ENCODE measurements at regions not wholly inside any gene's neighbourhood (a gene's known extent, or its start where the extent isn't known, plus 50 kb on each side); places are given as distances from the start of the nearest gene placed in this dataset.

DNA sequence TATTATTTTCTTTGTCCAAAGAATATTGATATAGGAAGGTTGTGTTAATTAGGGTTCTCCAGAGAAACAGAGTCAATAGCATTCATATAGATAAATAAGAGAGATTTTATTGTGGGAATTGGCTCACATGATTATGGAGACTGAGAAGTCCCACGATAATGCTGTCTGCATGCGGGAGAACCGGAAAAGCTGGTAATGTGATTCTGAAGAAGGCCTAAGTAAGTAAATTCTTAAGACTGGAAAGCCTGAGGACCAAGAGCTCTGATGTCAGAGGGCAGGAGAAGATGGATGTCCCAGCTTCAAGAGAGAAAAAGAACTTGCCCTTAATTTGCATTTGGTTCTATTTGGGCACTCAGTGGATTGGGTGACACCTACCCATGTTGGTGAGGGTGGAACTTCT is 307.4 kb upstream of the C9orf72 start:
- Histone ChIP-seq H3K27ac (no peak overlapping the region), H3K9me3 (no peaks in the 10 kb centered on the region), H3K36me3 (no peaks in the 10 kb centered on the region), H3K4me3 (no peak overlapping the region), H3K4me1 (no peaks in the 10 kb centered on the region), H3K27me3 (no peaks in the 10 kb centered on the region)
- DNase-seq = no peak
- intact Hi-C loops (cut with DNase I) = no loop called here
- TF ChIP-seq, protein P1, sequence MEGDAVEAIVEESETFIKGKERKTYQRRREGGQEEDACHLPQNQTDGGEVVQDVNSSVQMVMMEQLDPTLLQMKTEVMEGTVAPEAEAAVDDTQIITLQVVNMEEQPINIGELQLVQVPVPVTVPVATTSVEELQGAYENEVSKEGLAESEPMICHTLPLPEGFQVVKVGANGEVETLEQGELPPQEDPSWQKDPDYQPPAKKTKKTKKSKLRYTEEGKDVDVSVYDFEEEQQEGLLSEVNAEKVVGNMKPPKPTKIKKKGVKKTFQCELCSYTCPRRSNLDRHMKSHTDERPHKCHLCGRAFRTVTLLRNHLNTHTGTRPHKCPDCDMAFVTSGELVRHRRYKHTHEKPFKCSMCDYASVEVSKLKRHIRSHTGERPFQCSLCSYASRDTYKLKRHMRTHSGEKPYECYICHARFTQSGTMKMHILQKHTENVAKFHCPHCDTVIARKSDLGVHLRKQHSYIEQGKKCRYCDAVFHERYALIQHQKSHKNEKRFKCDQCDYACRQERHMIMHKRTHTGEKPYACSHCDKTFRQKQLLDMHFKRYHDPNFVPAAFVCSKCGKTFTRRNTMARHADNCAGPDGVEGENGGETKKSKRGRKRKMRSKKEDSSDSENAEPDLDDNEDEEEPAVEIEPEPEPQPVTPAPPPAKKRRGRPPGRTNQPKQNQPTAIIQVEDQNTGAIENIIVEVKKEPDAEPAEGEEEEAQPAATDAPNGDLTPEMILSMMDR (IDR thresholded peaks at IDR 0.05) = no peak
- peak; percentile 27 for ATAC-seq

DNA sequence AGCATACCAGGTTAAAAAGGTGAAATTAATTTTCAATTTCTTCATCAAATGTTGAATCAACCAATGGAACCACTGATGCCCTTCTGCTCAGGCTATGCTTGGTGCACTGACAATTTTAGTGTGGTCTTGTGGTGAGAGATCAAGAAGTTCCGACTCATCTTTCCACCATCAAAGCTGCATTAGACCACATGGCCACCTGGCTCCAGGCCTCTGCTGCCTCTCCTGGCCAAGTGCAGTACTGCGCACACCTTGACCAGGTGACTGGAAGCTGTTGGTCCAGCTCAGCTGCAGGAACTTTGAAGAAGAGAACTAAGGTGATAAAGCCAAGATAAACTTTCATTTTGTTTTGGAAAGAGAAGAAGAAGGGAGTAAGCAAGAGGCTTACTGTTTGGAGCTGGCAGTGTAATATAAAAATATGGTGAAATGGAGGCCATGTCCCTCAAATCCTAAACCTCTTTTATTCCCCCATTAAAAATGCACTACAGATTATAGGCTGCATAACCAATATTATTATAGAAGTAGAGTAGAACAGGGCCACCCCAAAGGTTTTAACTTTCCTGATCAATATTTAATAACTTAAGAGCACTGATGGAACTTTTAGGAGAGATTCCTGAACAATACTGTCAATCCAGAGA is 315.5 kb upstream of the C9orf72 start:
- intact Hi-C loops (cut with DNase I) = no loop called here
- no peak overlapping the region for H3K4me3 ChIP-seq
- DNase-seq (peak; percentile 67), ATAC-seq (peak; percentile 82)
- no peaks in the 10 kb centered on the region for H3K9me3 ChIP-seq
- no peaks in the 10 kb centered on the region for H3K4me1 ChIP-seq
- H3K36me3 ChIP-seq = no peaks in the 10 kb centered on the region
- no peak overlapping the region for H3K27ac ChIP-seq
- no peaks in the 10 kb centered on the region for H3K27me3 ChIP-seq
- TF ChIP-seq, protein P1 (IDR thresholded peaks at IDR 0.05) = peak; percentile 62

DNA sequence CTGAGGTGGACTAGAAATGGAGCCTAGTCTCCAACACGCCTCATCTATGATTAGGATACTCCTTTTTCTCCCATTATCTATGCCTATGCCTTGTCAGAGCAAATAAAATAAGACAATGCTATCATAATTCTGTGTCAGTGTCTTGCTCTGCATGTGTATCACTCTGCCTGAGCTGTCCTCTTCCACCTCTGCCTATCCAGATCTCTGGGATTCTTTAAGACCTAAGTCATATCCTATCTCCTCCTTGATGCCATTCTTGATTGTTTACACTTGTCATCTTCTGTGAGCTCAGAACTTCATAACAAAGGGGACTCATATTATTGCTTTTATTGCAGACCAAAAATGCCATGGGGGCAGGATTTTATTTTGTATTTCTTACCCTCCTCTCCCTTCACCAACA is 351.2 kb upstream of the C9orf72 start:
- TF ChIP-seq, protein P1 (IDR thresholded peaks at IDR 0.05) = no peak

DNA sequence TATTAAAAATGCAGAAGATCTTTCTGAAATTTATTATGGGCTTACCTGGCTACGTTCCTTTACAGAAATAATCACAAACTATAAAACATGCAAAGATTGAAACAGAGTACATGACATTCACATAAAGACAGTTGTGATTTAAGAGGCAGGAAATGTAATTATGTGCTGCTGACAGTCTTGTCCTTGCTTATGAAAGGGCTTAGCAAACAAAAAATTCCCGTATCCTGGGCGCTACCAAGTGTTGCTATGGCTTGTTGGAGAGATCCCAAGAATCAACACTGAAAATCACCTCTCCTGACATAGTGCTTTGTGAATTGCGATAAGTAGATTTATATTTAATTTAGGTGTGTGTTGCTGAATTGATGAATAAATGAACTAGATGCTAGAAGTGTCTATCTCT is 352.5 kb upstream of the C9orf72 start:
- ATAC-seq (no peak), DNase-seq (no peak)
- Histone ChIP-seq H3K4me1 (no peaks in the 10 kb centered on the region), H3K36me3 (no peaks in the 10 kb centered on the region), H3K9me3 (no peaks in the 10 kb centered on the region), H3K27me3 (no peaks in the 10 kb centered on the region), H3K27ac (no peak overlapping the region), H3K4me3 (no peak overlapping the region)
- TF ChIP-seq, protein P1 (IDR thresholded peaks at IDR 0.05) = no peak
- intact Hi-C loops (cut with DNase I) = no loop called here

More for the DNA sequence above, 351.2 kb upstream of the C9orf72 start:
- H3K27me3 ChIP-seq = no peaks in the 10 kb centered on the region
- no peak for DNase-seq
- intact Hi-C loops (cut with DNase I) = no loop called here
- no peak for ATAC-seq
- H3K9me3 ChIP-seq = no peaks in the 10 kb centered on the region
- no peaks in the 10 kb centered on the region for H3K4me1 ChIP-seq
- H3K36me3 ChIP-seq = no peaks in the 10 kb centered on the region
- H3K27ac ChIP-seq = no peak overlapping the region
- no peak overlapping the region for H3K4me3 ChIP-seq

DNA sequence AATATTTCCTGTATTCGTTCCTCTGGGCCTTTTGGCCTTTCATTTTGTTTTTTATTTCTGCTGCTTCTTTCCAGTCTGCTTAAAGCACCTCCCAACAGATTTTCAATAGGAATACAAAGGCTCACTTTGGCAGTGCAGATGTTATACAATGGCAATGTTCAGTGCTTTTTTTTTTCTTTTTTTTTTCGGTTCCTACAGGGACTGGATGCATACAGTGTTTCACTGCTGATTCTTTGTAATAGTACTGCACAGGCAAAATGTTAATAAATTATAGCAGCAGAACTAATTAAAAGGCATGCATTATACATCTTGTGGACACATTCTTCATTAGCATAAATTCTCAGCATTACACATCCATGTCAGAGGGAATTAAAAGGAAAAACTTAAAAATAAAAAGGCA is 356.6 kb upstream of the C9orf72 start:
- intact Hi-C loops (cut with DNase I) = no loop called here
- no peaks in the 10 kb centered on the region for H3K9me3 ChIP-seq
- no peaks in the 10 kb centered on the region for H3K4me1 ChIP-seq
- H3K36me3 ChIP-seq = no peaks in the 10 kb centered on the region
- no peak for ATAC-seq
- H3K4me3 ChIP-seq = no peak overlapping the region
- no peak for DNase-seq
- TF ChIP-seq, protein P1 (IDR thresholded peaks at IDR 0.05) = no peak
- H3K27ac ChIP-seq = no peak overlapping the region
- H3K27me3 ChIP-seq = no peaks in the 10 kb centered on the region
